HCT116 (cell line): ENCODE measurements at regions not wholly inside any gene's neighbourhood (a gene's known extent, or its start where the extent isn't known, plus 50 kb on each side); places are given as distances from the start of the nearest gene placed in this dataset.

Source experiments
- CTCF ChIP-seq, 3 experiments: fragments of 200-600 bp in 1 of 3; sonication (generic) in 1 of 3; IDR thresholded peaks in 2 of 3; conservative IDR thresholded peaks in 1 of 3; 2 replicates each; pipeline ENCODE4 v1.5.1; 2012 to 2017; ENCODE audit warnings: low read depth in 2 of 3, low read length in 2 of 3, antibody characterized with exemption in 1 of 3, borderline replicate concordance in 1 of 3, control low read depth in 1 of 3, mild to moderate bottlenecking in 1 of 3, mixed read lengths in 1 of 3, mixed run types in 1 of 3, moderate library complexity in 1 of 3; ENCODE audit not compliant: insufficient read depth in 1 of 3
- EZH2 ChIP-seq: fragments of 200-600 bp; sonication (generic); IDR thresholded peaks from 2 replicates; pipeline ENCODE4 v1.6.1; 2017; ENCODE audit warnings: antibody characterized with exemption, mixed run types
- EZH2phosphoT487 ChIP-seq: fragments of 200-600 bp; IDR thresholded peaks from 2 replicates; pipeline ENCODE4 v1.6.1; 2018; ENCODE audit warnings: antibody characterized with exemption, borderline replicate concordance
- POLR2AphosphoS5 ChIP-seq: IDR thresholded peaks from 2 replicates; pipeline ENCODE4 v1.6.1; 2011; ENCODE audit warnings: mild to moderate bottlenecking, low read depth, low read length, moderate library complexity
- REST ChIP-seq: IDR thresholded peaks from 2 replicates; pipeline ENCODE4 v1.6.1; 2012; ENCODE audit warnings: low read depth
- SIN3A ChIP-seq: IDR thresholded peaks from 2 replicates; pipeline ENCODE4 v1.6.1; 2012; ENCODE audit warnings: low read depth
- TCF7L2 ChIP-seq: IDR thresholded peaks from 2 replicates; pipeline ENCODE4 v1.7.0; 2011; ENCODE audit warnings: borderline replicate concordance, inconsistent platforms; ENCODE audit not compliant: insufficient read depth, insufficient read length; ENCODE audit errors: extremely low read depth
- YY1 ChIP-seq: IDR thresholded peaks from 2 replicates; pipeline ENCODE4 v1.6.1; 2011; ENCODE audit warnings: low read length, low read depth, moderate library complexity, mild to moderate bottlenecking; ENCODE audit not compliant: insufficient replicate concordance; ENCODE audit errors: extremely low read depth
- ZNF274 ChIP-seq: fragments of 200-500 bp; sonication (Bioruptor generic); IDR thresholded peaks from 2 replicates; pipeline ENCODE4 v1.6.1; 2014; ENCODE audit warnings: mild to moderate bottlenecking, low read depth, low read length, inconsistent platforms
- TF ChIP-seq, protein P1 (sequence below): IDR thresholded peaks from 2 replicates; pipeline ENCODE4 v1.6.1; 2011; ENCODE audit warnings: mild to moderate bottlenecking, low read length, moderate library complexity; ENCODE audit not compliant: insufficient replicate concordance; ENCODE audit errors: extremely low read depth

DNA sequence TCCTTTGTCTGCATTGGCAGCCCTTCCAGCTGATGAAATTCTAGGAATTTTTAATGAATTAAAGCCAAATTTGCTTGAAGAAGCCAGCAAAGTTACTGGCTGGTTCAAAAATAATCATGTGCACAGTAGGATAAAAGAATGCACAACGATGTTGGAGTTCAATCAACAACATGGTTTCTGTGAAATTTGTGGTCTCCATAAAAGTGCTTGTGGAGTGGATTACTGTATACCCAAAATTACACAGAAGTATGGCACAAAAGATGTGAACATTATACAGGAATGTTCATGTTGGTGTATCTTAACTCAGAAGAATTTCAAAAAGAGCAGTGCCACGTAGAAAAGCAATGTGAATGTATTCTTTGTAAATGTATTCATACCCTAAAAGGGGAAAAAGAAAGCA is 105.0 kb upstream of the METAP2 start:
- TF ChIP-seq EZH2 (no peak), CTCF (IDR thresholded peaks at IDR 0.05 in 2 of 3, conservative IDR thresholded peaks at IDR 0.05 in 1 of 3; ENCODE audit: borderline replicate concordance in 1 of 3, insufficient read depth in 1 of 3, low read depth in 2 of 3, low read length in 2 of 3) (no peak), SIN3A (no peak), EZH2phosphoT487 (no peak), YY1 (no peak), ZNF274 (no peak), TCF7L2 (no peak), POLR2AphosphoS5 (no peak), REST (no peak)
- TF ChIP-seq, protein P1, sequence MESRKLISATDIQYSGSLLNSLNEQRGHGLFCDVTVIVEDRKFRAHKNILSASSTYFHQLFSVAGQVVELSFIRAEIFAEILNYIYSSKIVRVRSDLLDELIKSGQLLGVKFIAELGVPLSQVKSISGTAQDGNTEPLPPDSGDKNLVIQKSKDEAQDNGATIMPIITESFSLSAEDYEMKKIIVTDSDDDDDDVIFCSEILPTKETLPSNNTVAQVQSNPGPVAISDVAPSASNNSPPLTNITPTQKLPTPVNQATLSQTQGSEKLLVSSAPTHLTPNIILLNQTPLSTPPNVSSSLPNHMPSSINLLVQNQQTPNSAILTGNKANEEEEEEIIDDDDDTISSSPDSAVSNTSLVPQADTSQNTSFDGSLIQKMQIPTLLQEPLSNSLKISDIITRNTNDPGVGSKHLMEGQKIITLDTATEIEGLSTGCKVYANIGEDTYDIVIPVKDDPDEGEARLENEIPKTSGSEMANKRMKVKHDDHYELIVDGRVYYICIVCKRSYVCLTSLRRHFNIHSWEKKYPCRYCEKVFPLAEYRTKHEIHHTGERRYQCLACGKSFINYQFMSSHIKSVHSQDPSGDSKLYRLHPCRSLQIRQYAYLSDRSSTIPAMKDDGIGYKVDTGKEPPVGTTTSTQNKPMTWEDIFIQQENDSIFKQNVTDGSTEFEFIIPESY = no peak
